GM19240 (cell line): ENCODE measurements at regions not wholly inside any gene's neighbourhood (a gene's known extent, or its start where the extent isn't known, plus 50 kb on each side); places are given as distances from the start of the nearest gene placed in this dataset.

Experiments
- DNase-seq: peaks from one replicate; pipeline ENCODE4 v3.0.0; 2011; ENCODE audit warnings: low spot score; ENCODE audit not compliant: insufficient read length

- DNase-seq: no peak
Observed at GRCh38 chr15:38646716-38647115, 82.1 kb upstream of the RASGRP1 start.

- DNase-seq: no peak
Observed at GRCh38 chr15:38647683-38648082, 83.1 kb upstream of the RASGRP1 start.

GRCh38 chr15:38648121-38648843 lies 83.7 kb upstream of the RASGRP1 start:
- no peak for DNase-seq

- no peak for DNase-seq
Observed at GRCh38 chr15:38650384-38650783, 85.8 kb upstream of the RASGRP1 start.

GRCh38 chr15:38650936-38651327 lies 86.3 kb upstream of the RASGRP1 start:
- no peak for DNase-seq

- DNase-seq: no peak
Observed at GRCh38 chr15:38651328-38652038, 86.9 kb upstream of the RASGRP1 start.

- DNase-seq: no peak
Observed at GRCh38 chr15:38652183-38652794, 87.7 kb upstream of the RASGRP1 start.

- DNase-seq: no peak
Observed at GRCh38 chr15:38652998-38653397, 88.4 kb upstream of the RASGRP1 start.

- DNase-seq: no peak
Observed at GRCh38 chr15:38658431-38658830, 93.8 kb upstream of the RASGRP1 start.

- no peak for DNase-seq
Observed at GRCh38 chr15:38660738-38661137, 96.1 kb upstream of the RASGRP1 start.

GRCh38 chr15:38662033-38662802 lies 97.6 kb upstream of the RASGRP1 start:
- no peak for DNase-seq

- DNase-seq: no peak
Observed at GRCh38 chr15:38662805-38663204, 98.2 kb upstream of the RASGRP1 start.

- DNase-seq: no peak
Observed at GRCh38 chr15:38665586-38666305, 101.1 kb upstream of the RASGRP1 start.

GRCh38 chr15:38666865-38667510 lies 102.4 kb upstream of the RASGRP1 start:
- no peak for DNase-seq

GRCh38 chr15:38667890-38668850 lies 103.6 kb upstream of the RASGRP1 start:
- no peak for DNase-seq

- no peak for DNase-seq
Observed at GRCh38 chr15:38668898-38669391, 104.3 kb upstream of the RASGRP1 start.

- no peak for DNase-seq
Observed at GRCh38 chr15:38670128-38671005, 105.8 kb upstream of the RASGRP1 start.

GRCh38 chr15:38671006-38671387 lies 106.4 kb upstream of the RASGRP1 start:
- no peak for DNase-seq
